GM19372 (cell line): ENCODE measurements at regions not wholly inside any gene's neighbourhood (a gene's known extent, or its start where the extent isn't known, plus 50 kb on each side); places are given as distances from the start of the nearest gene placed in this dataset.

Source experiments
- ATAC-seq: cut with Tn5 transposase; IDR thresholded peaks from one replicate; pipeline ENCODE4 v1.9.1; 2021; ENCODE audit warnings: mild to moderate bottlenecking, low read depth, moderate library complexity; ENCODE audit not compliant: unreplicated experiment

DNA sequence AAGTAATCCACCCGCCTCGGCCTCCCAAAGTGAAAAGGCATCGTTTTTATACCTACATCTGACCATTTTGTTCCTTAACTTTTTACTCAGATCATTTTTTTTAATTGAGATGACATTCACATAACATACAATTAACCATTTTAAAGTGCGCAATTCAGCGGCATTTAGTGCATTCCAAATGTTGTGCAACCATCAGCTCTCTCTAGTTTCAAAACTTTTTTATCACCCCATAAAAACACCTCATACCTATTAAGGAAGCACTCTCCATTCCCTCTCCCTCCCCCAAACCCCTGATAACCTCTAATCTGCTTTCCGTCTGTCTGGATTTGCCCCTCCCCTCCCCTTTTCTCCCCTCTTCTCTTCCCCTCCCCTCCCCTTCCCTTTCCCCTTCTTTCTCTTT, 310.1 kb downstream of the UACA start:
- no peak for ATAC-seq

DNA sequence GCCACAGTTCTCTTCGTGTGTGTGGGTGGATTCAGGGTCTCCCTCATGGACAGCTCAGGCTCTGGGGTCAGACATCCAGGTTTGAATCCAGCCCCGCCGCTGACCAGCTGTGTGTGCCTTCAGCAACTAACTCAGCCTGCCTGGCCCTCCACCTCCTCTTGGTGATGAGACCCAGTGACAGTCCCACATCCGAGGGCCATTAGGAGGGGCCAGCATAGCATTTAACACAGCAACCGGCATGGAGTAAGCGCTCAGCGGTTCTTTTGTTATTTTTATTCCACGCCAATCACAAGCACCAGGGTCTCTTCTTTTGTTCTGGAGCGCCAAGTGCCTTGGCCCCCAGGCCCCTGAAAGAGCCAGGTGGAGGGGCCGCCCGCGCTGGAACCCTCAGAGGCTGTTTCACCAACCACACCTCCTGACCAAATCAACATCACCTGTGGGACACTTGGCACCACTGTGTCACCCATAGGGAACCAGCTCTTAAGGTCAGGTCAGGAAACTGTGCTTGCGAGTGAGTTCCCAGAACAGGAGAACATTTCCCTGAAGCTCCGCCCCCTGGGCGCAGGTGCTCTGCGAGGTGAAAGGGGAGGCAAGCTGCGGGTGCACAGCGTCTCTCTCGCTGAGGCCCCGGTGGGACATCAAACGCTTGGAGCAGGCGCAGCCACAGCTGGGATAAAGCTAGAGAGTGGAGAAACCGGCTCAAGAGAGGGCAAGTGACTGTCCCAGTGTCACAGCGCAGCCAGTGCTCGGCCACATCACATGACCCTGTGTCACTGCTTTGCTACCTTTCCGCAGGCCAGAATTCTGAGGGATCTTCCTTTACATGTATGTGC, 311.3 kb downstream of the UACA start:
- no peak for ATAC-seq

DNA sequence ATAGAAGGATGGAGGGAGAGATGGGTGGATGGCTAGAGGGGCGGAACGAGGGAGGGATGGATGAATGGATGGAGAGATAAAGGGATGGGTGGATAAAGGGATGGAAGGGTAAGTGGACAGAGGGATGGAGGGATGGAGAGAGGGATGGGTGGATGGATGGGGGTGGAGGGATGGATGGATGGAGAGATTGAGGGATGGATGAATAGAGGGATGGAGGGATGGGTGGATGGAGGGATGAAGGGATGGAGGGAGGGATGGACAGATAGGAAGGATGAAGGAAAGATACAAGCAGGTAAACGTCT, 313.3 kb downstream of the UACA start:
- no peak for ATAC-seq

DNA sequence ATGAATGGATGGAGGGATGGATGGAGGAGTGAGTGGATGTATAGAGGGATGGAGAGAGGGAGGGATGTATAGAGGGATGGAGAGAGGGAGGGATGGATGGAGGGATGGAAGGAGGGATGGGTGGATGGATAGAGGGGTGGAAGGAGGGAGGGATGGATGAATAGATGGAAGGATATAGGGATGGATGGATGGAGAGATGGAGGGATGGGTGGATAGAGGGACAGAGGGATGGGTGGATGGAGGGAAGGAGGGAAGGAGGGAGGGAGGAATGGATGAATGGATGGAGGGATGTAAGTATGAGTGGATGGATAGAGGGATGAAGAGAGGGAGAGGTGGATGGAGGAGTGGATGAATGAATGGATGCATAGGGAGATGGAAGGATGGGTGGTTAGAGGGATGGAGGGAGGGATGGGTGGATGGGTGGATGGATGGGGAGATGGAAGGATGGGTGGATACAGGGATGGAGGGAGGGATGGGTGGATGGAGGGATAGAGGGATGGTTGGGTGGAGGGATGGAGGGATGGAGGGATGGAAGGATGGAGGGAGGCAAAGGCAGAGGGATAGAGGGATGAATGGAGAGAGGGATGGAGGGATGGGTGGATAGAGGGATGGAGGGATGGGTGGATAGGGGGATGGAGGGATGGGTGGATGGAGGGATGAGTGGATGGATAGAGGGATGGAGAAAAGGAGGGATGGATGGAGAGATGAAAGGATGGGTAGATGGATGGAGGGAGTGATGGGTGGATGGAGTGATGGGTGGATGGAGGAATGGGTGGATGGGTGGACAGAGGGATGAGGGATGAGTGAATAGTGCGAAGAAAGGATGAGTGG, 313.8 kb downstream of the UACA start:
- ATAC-seq, result no peak

DNA sequence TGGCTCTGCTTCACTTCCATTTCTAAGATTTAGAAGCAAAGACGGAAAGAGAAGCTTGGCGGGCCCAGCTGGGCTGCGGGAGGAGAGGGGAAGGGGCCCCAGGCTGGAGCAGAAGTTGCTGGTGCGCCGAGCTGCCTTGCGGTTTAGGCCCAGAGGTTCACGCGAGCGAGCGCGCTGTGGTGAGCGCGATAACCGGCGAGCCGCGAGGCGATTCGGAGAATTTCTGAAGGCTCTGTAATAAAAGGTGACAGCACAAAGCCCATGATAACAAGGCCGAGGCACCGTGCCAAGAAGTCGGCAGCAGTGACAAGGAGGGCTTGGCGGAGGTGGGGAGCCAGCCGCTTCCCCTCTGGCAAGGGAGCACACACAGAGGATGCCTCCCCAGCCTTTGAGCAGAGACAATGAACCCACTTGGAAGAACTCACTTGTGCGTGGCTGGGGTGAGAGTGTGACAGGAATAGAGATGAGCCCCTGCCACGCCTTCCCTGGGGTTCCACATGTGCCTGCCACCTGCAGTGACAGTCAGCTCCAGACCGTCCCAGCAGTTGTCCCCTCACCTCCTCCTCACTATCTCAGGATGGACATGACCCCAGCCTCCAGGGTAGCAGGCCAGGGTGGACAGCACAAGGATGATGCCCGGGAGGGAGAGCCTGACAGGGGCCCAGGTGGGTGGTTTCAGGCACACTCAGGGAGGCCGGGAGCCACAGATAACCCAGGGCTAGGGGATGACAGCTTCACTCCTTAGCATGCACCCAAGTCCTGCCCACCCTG, 315.2 kb downstream of the UACA start:
- no peak for ATAC-seq

DNA sequence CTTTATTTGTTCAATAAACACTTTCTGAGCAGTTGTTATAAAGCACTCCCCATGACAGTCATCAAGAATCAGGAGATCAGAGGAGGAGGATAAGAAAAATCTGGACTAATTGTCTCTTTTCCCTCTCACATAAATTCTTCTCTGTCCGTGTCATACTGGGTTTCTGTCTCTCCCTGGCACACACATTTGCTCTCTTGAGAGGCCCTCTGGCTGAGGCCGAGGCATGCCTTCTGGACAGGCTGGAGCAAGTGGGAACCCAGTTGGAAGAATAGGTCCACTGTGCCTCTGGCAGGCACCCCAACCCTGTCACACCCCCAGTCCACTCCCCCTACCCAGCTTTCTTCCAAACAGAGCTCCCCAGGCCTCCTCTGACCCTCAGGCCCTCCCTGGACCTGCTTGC, 315.8 kb downstream of the UACA start:
- ATAC-seq, result no peak

DNA sequence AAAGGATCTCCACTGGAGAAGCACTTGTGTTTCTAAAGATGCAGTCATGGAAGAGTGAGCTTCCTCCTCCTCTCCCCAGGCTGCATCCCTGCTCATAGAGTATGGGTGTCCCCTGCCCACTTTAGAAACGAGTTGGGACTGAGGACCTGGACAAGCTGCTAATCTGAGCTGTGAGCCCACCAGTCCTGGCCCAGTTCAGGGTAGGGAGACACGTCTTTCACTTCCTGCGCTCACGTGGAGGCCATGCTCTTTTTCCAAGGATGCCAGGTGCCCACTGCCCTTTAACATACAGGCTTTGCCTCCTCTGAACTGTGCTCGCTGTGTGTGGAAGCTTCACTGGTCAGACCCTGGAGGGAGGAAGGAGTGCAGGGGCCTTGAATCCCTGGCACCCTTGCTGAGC, 316.3 kb downstream of the UACA start:
- ATAC-seq, result no peak

DNA sequence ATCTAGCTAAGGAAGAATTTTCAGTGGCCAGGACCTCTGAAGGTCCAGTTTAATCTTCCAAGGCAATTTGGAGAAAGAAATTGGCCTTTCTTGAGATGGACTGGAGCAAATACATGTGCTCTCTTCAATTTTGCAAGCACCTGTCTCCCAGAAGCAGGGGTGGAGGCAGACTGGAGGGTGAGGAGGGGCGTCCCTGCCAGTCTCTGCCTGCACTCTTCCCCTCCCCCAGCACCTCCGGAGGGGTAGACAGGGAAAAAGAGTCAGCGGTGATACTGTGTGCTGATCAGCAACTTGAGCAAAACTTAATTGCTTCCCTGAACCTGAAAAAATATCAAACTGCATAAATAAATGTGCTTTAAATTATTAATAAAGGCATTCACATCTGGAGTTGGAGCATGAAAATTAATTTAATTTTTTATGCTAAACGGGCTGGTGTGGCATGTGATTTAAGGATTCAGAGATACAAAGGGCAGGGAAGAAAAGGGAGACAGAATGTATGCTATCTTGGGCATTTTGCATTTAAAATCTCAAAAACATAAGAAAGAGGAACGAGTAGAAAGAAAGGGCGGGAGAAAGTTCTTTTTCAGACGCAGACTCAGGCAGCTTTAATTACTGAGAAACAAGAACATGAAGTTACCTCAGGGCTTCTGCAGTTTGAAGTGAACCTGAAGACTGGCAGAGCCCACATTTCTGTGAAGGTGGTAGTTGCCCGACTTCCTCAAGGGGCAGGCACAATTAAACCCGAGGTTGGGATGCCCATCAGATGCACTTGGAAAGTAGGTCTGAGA, 319.7 kb downstream of the UACA start:
- ATAC-seq, result no peak

DNA sequence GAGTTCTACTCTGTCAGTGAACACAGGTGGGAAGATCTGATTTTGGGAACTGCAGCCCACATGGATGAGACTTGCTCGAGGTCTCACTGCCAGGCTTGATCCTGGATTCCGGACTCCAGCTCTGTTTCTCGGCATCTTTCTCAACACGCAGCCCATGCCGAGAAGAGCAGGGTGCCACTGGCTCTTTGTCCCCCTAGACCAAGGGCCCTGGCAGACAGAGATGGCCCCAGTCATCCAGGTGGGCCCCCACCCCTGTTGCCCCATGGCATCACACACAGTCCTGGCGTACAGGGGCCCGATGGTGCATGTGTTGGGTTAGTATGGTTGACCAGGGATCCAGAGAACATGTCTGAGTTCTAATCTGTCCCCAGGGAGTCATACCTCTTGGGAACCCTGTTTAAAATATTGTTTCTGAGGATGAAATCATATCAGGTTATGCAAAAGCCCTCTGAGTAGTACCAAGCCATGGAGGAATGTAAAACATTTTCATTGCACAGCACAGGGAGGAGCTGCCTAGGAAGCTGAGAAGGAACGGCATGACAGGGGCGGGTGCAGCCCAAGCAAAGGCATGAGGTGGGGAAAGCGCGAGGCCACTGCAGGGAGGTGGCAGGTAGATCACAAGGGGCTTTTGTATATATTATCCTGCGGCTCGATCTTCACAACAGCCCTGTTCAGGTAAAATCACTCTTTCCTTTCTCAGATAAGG, 320.6 kb downstream of the UACA start:
- no peak for ATAC-seq

DNA sequence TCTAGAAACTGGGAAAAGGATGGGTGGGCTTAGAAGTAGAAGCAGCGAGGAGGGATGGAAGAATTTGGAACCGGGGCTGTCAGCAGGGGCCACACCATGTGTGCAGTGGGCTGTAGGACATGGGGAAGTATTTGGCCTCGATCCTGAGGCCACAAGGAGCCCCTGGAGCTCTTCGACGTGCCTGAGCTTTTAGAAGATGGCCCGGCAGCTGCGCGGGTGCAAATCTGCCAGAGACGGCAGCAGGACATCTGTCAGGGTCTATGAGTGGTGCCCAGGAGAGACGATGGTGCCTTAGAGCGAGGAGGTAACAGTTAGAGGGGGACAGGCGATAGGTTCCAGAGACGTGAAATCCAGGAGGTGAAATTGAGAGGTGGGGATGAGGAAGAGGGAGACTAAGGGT, 321.1 kb downstream of the UACA start:
- no peak for ATAC-seq

DNA sequence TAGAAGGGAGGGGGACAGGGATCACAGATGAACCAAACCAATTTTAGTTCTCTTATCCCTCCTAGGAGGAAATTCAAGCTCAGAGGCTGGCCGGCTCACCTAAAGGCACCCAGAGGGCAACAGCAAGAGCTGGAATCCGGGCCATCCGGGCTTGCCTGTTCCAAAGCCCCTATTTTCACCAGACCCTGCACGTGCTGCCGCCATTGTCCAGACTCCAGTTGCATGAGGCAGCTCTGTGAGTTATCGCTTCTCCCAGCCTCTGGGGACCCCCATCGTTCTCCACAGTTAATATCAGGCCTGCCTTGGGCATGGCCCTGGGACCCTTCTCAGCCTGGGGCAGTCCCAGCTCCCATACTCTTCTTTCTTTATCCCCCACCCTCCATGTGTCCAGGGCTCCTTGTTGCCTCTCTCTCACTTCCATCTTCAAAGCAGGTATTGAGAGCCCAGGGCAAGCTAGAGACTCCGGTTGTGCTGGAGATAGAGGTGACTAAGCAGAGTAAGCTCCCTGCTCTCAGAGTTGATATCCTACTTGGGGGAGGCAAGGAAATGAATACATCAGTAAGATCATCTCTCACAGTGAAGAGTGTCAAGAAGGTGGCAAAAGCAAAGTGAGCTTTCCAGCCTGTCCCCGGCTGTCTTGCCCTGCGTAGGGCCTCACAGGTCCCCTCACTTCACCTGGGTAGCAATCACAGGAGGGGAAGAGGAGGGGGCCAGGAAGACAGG, 322.8 kb downstream of the UACA start:
- no peak for ATAC-seq

DNA sequence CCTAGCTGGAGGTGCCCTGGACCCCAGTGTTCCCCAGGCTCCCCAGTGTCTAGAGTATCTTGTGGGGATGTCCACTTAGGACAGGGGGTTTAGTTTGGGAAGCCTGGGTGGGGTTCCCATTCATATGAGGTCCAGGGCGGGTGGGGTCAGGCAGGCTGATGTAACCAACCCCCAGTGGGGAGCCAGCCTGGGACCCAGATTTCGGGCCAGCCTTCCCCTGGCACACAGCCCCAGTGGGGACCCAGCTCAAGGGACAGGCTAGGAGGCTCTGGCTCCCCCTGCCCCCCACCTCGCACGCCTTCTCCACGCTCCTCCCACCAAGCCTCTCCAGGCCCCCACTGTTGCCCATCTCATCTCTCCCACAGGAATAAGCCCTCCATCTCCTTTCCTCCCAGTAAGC, 323.5 kb downstream of the UACA start:
- ATAC-seq, result no peak

DNA sequence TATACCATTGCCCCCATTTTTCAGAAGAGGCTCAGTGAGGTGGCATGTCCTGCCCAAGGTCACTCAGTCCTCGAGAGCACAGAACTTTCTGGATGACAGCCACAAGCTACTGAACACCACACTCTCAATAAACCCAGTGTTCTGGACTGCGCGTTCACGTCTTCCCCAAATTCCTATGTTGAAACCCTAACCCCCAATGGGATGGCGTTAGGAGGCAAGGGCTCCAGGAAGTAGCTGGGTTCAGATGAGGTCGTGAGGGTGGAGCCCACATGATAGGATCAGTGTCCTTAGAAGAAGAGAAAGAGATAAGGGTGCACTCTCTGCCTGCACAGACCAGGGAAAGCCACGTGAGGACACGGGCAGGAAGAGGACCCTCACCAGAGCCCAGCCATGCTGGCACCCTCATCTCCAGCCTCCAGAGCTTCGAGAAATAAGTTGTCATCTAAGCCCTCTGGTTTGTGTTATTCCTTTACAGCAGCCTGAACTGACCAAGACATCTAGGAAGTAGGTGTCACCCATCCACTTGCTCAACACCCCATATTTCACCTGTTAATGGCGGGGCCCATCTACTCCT, 324.0 kb downstream of the UACA start:
- no peak for ATAC-seq

DNA sequence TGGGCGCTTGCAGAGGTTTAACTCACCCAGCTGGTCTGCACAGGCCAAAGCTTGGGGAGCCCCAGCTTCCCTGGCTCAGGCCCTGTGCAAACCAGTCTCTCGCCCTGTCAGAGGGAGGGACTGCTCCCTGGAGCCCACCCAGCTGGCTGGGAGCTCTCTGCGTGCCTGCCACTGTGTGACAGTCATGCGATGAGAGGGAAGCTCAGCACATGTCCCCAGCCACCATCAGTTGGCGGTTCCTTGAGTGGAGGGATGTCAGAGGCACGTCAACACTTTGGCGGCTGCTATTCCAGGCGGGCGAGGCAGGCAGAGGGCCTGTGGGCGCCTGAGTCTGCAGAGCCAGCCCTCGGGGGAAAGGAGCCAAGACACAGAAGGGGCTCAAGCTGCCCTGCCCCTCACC, 324.6 kb downstream of the UACA start:
- no peak for ATAC-seq

DNA sequence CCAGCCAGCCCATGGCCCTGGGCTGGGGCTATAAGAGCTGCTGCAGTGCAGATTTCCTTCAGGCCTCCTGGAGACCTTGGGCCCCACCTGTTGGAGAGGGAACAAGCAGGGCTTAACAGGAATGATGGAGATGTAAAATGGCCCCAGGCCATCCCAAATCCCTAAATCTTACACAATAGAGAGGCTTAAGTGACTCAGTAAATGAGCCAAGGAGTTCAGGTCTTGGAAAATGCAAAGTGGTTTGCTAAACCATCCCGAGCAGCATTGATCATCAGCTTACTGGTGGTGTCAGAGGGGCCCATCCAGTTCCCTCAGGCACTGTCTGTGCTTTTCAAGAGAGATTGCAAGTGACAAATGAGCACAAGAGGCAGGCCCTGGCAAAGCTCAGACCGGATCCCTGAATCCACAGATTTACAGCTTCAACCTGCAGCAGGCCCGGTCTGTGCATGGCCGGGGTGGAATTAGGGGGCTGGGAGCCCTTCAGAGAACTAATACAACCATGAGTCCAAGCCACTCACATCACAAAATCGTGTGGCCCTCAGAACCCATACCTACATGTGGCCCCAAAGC, 325.4 kb downstream of the UACA start:
- ATAC-seq, result no peak

DNA sequence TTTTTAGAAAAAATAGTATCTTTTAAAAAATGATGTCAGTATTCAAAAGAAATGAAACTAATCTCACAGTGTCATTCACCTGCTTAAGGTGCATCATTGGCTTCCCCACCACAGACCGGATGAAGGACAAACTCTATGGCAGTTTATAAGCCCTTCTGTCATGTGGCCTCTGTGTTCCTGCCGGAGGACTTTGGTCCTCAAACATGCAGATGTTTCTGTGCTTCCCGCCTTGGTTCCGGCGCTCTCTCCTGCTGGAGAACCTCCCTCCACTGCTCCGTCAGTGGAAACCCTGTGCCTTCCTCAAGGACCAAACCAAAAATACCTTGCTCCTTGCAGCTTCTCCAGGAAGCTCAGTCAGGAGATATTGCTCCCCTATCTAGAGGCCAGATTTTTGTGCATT, 326.3 kb downstream of the UACA start:
- no peak for ATAC-seq

DNA sequence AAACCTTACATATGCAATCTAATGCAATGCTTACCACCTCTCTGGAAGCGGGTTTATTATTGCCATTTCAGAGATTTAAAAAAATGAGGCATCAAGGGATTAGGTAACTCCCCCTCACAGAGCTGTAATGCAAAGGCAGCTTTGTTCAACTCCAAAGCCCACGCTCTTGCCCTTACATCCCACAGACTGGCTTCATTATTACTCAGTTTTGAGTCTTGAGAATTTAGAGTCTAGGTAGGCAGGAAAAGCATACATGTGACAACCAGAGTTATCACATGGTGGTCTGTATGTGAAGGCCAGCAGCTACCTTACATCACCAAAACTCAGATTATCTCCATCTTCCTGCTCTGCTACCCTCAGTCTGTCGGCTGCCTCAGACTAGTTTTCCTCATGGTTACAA, 326.9 kb downstream of the UACA start:
- no peak for ATAC-seq

DNA sequence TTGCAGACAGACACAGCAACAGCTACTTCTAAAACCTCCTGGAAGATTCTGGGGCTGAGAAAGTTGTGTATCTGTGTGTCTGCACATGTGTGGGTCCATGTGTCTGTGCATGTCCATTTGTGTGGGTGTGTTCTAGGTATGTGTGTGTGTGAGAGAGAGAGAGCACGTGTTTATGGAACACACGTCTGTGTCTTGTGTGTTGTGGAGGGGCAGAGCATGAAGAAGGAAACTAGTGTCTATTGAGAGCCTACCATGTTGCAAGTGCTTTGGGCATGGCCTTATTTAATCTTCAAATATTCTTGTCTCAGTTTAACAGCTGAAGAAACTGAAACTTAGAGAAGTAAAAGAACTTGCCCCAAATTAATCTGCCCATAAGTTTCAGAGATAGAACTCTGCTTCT, 327.5 kb downstream of the UACA start:
- no peak for ATAC-seq

DNA sequence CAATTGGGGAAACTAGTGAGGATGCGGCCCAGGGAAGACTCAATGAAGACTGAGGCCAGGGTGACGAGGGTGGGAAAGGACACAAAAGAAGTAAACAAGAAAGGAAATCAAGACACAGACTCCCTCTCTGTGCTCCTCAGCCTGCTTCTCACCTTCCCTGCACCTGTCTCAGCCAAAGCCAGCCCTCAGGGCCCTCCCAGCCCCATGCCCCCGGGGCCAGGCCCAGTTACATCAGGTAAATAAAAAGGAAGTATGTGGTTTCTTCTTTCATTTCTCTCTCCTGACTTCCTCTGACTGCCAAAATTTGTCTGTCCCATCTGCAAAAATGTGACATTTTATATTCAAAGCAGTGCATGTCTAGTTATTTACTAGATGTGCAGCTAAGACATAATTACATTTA, 328.0 kb downstream of the UACA start:
- no peak for ATAC-seq
